Type B pancreatic cell (in vitro differentiated cells): ENCODE measurements at regions not wholly inside any gene's neighbourhood (a gene's known extent, or its start where the extent isn't known, plus 50 kb on each side); places are given as distances from the start of the nearest gene placed in this dataset.
"Not testable (repeated sequence)": the region's sequence is repeated elsewhere in the genome, so short reads cannot be mapped to it uniquely, and the experiment has no call there.

Source experiments
- DNase-seq: peaks from one replicate; pipeline ENCODE4 v3.0.0; 2021; ENCODE audit warnings: mixed read lengths; ENCODE audit not compliant: unreplicated experiment; ENCODE audit errors: extremely low spot score
- H3K27ac Mint-ChIP-seq: 2 replicates; pipeline ENCODE4 v1.8.0; 2021; ENCODE audit warnings: mild to moderate bottlenecking, mixed read lengths
- H3K27me3 Mint-ChIP-seq: 2 replicates; pipeline ENCODE4 v1.8.0; 2021; ENCODE audit warnings: mixed read lengths
- H3K36me3 Mint-ChIP-seq: 2 replicates; pipeline ENCODE4 v1.8.0; 2021; ENCODE audit warnings: mixed read lengths
- H3K4me1 Mint-ChIP-seq: one replicate; pipeline ENCODE4 v1.8.0; 2021; ENCODE audit warnings: mixed read lengths; ENCODE audit not compliant: unreplicated experiment
- H3K4me3 Mint-ChIP-seq: 2 replicates; pipeline ENCODE4 v1.8.0; 2021; ENCODE audit warnings: mild to moderate bottlenecking, mixed read lengths
- H3K9me3 Mint-ChIP-seq: 2 replicates; pipeline ENCODE4 v1.8.0; 2021; ENCODE audit warnings: mixed read lengths
- CTCF ChIP-seq: fragments of 200-600 bp; sonication (generic); conservative IDR thresholded peaks from 2 replicates; pipeline ENCODE4 v1.5.0; 2021; ENCODE audit warnings: antibody characterized with exemption, mild to moderate bottlenecking

- no peak for DNase-seq
- Mint-ChIP-seq H3K4me1 (peaks cover 22% of the 10 kb centered on the region), H3K27ac (no peak overlapping the region), H3K9me3 (no peaks in the 10 kb centered on the region), H3K36me3 (peaks cover 6% of the 10 kb centered on the region), H3K4me3 (no peak overlapping the region), H3K27me3 (no peaks in the 10 kb centered on the region)
- TF ChIP-seq CTCF, result no peak
These were observed 167.3 kb upstream of the NANOGP8 start for GRCh38 chr15:35252351-35252865.

DNA sequence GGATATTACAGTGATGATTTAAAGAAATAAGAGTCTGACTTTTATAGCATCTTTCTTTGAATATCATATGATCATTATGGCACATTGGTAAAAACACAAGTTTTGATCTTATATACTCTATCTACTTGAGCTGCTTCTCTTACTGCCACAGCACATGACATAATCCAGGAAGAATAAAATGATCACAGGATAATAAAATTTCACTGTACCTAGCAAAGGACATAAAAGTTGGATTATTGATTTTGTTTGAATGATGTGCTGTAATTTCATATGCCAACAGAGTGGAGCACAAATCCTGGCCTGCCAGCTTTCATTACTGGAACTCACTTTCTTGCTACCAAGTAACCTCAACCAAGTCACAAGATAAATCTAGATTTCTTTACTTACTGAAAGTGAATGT is 162.1 kb upstream of the NANOGP8 start:
- Mint-ChIP-seq H3K27ac (no peak overlapping the region), H3K36me3 (peaks cover 3% of the 10 kb centered on the region)

DNA sequence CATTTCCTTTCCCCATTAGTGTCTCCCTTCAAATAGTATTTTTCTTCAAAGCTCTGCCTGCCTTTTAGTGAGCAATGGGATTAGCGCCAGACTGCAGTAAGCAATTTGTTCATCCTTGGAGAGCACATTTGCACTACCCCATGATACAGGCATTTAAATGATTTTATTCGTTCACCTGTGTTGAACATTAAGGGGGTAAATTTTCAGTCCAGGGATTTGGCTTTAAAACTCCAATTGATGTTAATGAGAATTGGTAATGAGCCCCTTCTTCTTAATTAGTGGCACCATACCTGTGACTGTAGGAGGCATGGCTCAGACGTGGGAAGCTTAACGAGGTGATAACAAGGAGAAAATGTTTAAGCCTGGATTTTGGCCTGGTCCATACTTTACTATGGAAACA is 161.4 kb upstream of the NANOGP8 start:
- no peaks in the 10 kb centered on the region for H3K9me3 Mint-ChIP-seq

More for the DNA sequence above, 162.1 kb upstream of the NANOGP8 start:
- Mint-ChIP-seq H3K27me3 (no peaks in the 10 kb centered on the region), H3K4me3 (no peak overlapping the region), H3K9me3 (no peaks in the 10 kb centered on the region), H3K4me1 (peaks cover 22% of the 10 kb centered on the region)
- TF ChIP-seq CTCF, result no peak
- DNase-seq, result no peak

GRCh38 chr15:35245681-35246080 is 160.6 kb upstream of the NANOGP8 start:
- H3K27ac Mint-ChIP-seq, H3K27me3 Mint-ChIP-seq, H3K9me3 Mint-ChIP-seq, DNase-seq, H3K4me3 Mint-ChIP-seq, H3K36me3 Mint-ChIP-seq: not testable (repeated sequence)
- peaks cover 16% of the 10 kb centered on the region for H3K4me1 Mint-ChIP-seq

More for the DNA sequence above, 161.4 kb upstream of the NANOGP8 start:
- Mint-ChIP-seq H3K36me3 (peaks cover 3% of the 10 kb centered on the region), H3K27me3 (no peaks in the 10 kb centered on the region), H3K27ac (no peak overlapping the region), H3K4me1 (peaks cover 18% of the 10 kb centered on the region), H3K4me3 (no peak overlapping the region)
- no peak for DNase-seq
- TF ChIP-seq CTCF, result no peak

DNA sequence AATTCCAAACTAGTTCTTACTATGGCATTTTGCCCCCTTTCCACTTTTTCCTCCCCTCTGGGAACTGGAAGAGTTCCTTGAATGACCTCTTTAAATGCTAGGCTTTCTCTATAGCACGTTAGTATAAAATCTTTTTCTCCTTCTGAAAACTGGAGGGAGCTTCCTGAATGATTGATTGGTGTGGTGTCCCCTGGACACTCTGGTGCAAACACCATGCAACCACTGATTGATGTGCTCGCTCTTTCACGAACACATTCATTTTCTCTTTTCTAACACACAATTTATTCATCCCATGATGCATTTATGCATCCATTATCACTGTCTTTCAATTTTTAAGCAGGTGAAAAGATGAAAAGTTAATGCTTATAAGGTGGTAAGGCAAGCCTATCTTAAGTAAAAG is 159.1 kb upstream of the NANOGP8 start:
- Mint-ChIP-seq H3K27me3 (no peaks in the 10 kb centered on the region), H3K4me1 (peaks cover 16% of the 10 kb centered on the region), H3K27ac (no peak overlapping the region), H3K4me3 (no peak overlapping the region), H3K9me3 (no peaks in the 10 kb centered on the region), H3K36me3 (peaks cover 3% of the 10 kb centered on the region)
- no peak for TF ChIP-seq CTCF
- no peak for DNase-seq

GRCh38 chr15:35243758-35244157 is 158.7 kb upstream of the NANOGP8 start:
- Mint-ChIP-seq H3K4me1 (peaks cover 16% of the 10 kb centered on the region), H3K27ac (no peak overlapping the region), H3K36me3 (peaks cover 3% of the 10 kb centered on the region), H3K9me3 (no peaks in the 10 kb centered on the region), H3K4me3 (no peak overlapping the region), H3K27me3 (no peaks in the 10 kb centered on the region)
- no peak for DNase-seq
- no peak for TF ChIP-seq CTCF

- H3K27ac Mint-ChIP-seq, H3K4me1 Mint-ChIP-seq, H3K9me3 Mint-ChIP-seq, DNase-seq, H3K27me3 Mint-ChIP-seq, H3K36me3 Mint-ChIP-seq, H3K4me3 Mint-ChIP-seq: not testable (repeated sequence)
These were observed 154.6 kb upstream of the NANOGP8 start for GRCh38 chr15:35239693-35240092.

DNA sequence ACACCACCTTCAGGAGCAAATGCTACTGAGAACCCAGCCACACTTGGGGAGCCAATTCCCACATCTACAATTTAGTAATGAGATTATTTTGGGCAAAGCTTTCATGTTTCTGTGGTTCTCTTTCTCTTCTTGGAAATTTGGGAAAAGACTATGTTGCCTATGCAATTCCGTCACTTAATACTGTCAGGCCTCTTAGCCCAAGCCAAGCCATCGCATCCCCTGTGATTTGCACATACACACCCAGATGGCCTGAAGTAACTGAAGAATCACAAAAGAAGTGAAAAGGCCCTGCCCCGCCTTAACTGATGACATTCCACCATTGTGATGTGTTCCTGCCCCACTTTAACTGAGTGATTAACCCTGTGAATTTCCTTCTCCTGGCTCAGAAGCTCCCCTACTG is 153.4 kb upstream of the NANOGP8 start:
- not testable (repeated sequence) for H3K27me3 Mint-ChIP-seq, DNase-seq, H3K4me1 Mint-ChIP-seq, H3K9me3 Mint-ChIP-seq, H3K27ac Mint-ChIP-seq, H3K36me3 Mint-ChIP-seq, H3K4me3 Mint-ChIP-seq
